ENCODE measurements at regions not wholly inside any gene's neighbourhood (a gene's known extent, or its start where the extent isn't known, plus 50 kb on each side); places are given as distances from the start of the nearest gene placed in this dataset.

- RAD21 ChIA-PET (ENCODE audit: unreplicated experiment), result no interaction called here
- Histone ChIP-seq H4K20me1 (ENCODE audit: control insufficient read depth, insufficient read depth) (no peaks in the 10 kb centered on the region), H2AFZ (ENCODE audit: control insufficient read depth, low read depth, low read length) (no peak overlapping the region), H3K4me1 (ENCODE audit: control insufficient read depth, insufficient read depth, low read length) (no peaks in the 10 kb centered on the region), H3K27ac (ENCODE audit: control insufficient read depth, insufficient read depth) (no peak overlapping the region), H3K4me3 (no peak overlapping the region), H3K9me3 (replicated peaks; ENCODE audit: control insufficient read depth, insufficient read depth, low read length) (no peaks in the 10 kb centered on the region), H3K79me2 (ENCODE audit: control insufficient read depth, insufficient read depth, low read length) (no peaks in the 10 kb centered on the region), H3K27me3 (replicated peaks in 1 of 2; ENCODE audit: control insufficient read depth in 2 of 2, insufficient read depth in 2 of 2, low read length in 1 of 2) (no peaks in the 10 kb centered on the region), H3K9ac (ENCODE audit: control insufficient read depth, insufficient read depth, low read length) (no peak overlapping the region), H3K36me3 (ENCODE audit: control insufficient read depth in 2 of 2, insufficient read depth in 2 of 2, low read length in 1 of 2) (no peaks in the 10 kb centered on the region), H3K4me2 (ENCODE audit: control insufficient read depth, insufficient read depth) (no peak overlapping the region)
- BruUV-seq (replicated peaks), result no TSS peak
- SMC1A ChIA-PET (ENCODE audit: uncharacterized antibody, unreplicated experiment), result interaction anchor here (1.3 kb wide), 1 partner anchor 65 kb away, joined by 3 read pairs; no protein-coding TSS in a partner anchor
- ATAC-seq, result no peak
- CTCF ChIA-PET, result interaction anchor here (1.1 kb wide), 1 partner anchor 13 kb away, joined by 3 read pairs; no protein-coding TSS in a partner anchor
- POLR2A ChIA-PET, result no interaction called here
- in situ Hi-C loops (cut with MboI), result no loop called here
- TF ChIP-seq USF2 (IDR thresholded peaks at IDR 0.05; ENCODE audit: borderline replicate concordance, low read depth, low read length) (no peak), CBX3 (IDR thresholded peaks at IDR 0.05; ENCODE audit: borderline replicate concordance, low read depth) (no peak), SREBF2 (IDR thresholded peaks at IDR 0.05; ENCODE audit: low read length) (no peak), ZNF687 (IDR thresholded peaks at IDR 0.05) (no peak), SMARCA5 (IDR thresholded peaks at IDR 0.05) (no peak), CUX1 (IDR thresholded peaks at IDR 0.05; ENCODE audit: insufficient replicate concordance, low read depth, low read length) (no peak), JUNB (IDR thresholded peaks at IDR 0.05) (no peak), IRF3 (IDR thresholded peaks at IDR 0.05) (no peak), RB1 (IDR thresholded peaks at IDR 0.05; ENCODE audit: borderline replicate concordance) (no peak), NFYB (IDR thresholded peaks at IDR 0.05; ENCODE audit: insufficient read depth, low read depth, low read length) (no peak), ASH2L (IDR thresholded peaks at IDR 0.05; ENCODE audit: borderline replicate concordance, low read depth) (no peak), CREM (IDR thresholded peaks at IDR 0.05; ENCODE audit: low read depth) (no peak)
- FAIRE-seq, result no peak
- no peak for DNase-seq (ENCODE audit: low read depth, low spot score)
- intact Hi-C loops (cut with micrococcal nuclease; ENCODE audit: unreplicated experiment), result no loop called here
- WGBS (ENCODE audit: insufficient coverage, insufficient replicate concordance, low lambda C conversion rate, missing lambda C conversion rate), result 38% methylated on average over 4 of the region's 4 CpGs
Measured at GRCh38 chr10:23755556-23755955, 316.7 kb downstream of the OTUD1 start.

Measured in GM12878 (cell line).